CD14-positive monocyte (primary cell): ENCODE measurements at regions not wholly inside any gene's neighbourhood (a gene's known extent, or its start where the extent isn't known, plus 50 kb on each side); places are given as distances from the start of the nearest gene placed in this dataset.

Experiments used
- DNase-seq, 3 donors: peaks; one replicate each; pipeline ENCODE4 v3.0.0-alpha.2; 2011 to 2022
- H2AFZ ChIP-seq: 2 replicates; pipeline ENCODE4 v1.6.0; 2012; ENCODE audit warnings: mild to moderate bottlenecking, low read depth, low read length, inconsistent platforms; ENCODE audit not compliant: insufficient read depth, poor library complexity, severe bottlenecking
- H3K27ac ChIP-seq, 2 donors: 1 replicate in 1 of 2; 2 replicates in 1 of 2; pipeline ENCODE4 v1.5.1; 2012 to 2013; ENCODE audit warnings: low read length in 2 of 2, control low read depth in 1 of 2, inconsistent platforms in 1 of 2, low read depth in 1 of 2, mild to moderate bottlenecking in 1 of 2
- H3K27me3 ChIP-seq, 2 donors: one replicate each; pipeline versions ENCODE4 v1.6.0 to v1.6.1; 2011 to 2013; ENCODE audit warnings: low read length in 2 of 2; ENCODE audit not compliant: control insufficient read depth in 2 of 2, insufficient read depth in 2 of 2
- H3K36me3 ChIP-seq, 2 donors: replicated peaks in 1 of 2; 1 replicate in 1 of 2; 2 replicates in 1 of 2; pipeline versions ENCODE4 v1.5.1 to v1.6.1; 2012 to 2013; ENCODE audit warnings: low read length in 2 of 2, control low read depth in 1 of 2, inconsistent platforms in 1 of 2, mild to moderate bottlenecking in 1 of 2; ENCODE audit not compliant: insufficient read depth in 2 of 2, control insufficient read depth in 1 of 2
- H3K4me1 ChIP-seq, 2 donors: 1 replicate in 1 of 2; 2 replicates in 1 of 2; pipeline versions ENCODE4 v1.5.1 to v1.6.1; 2012 to 2013; ENCODE audit warnings: low read length in 2 of 2, control low read depth in 1 of 2, inconsistent platforms in 1 of 2, mild to moderate bottlenecking in 1 of 2, moderate library complexity in 1 of 2; ENCODE audit not compliant: insufficient read depth in 2 of 2, control insufficient read depth in 1 of 2
- H3K4me2 ChIP-seq: replicated peaks from 2 replicates; pipeline ENCODE3; 2012; ENCODE audit warnings: low read length, moderate library complexity, mild to moderate bottlenecking; ENCODE audit not compliant: poor library complexity, severe bottlenecking; ENCODE audit errors: extremely low read depth
- H3K4me3 ChIP-seq, 3 experiments: fragments of 200-600 bp in 1 of 3; sonication (generic) in 1 of 3; replicated peaks in 1 of 3; 1 replicate in 2 of 3; 2 replicates in 1 of 3; pipeline ENCODE4 v1.5.1; 2011 to 2013; ENCODE audit warnings: low read length in 3 of 3, mild to moderate bottlenecking in 3 of 3, control low read depth in 2 of 3, low read depth in 2 of 3, inconsistent platforms in 1 of 3, moderate library complexity in 1 of 3
- H3K79me2 ChIP-seq: 2 replicates; pipeline ENCODE4 v1.6.0; 2012; ENCODE audit warnings: mild to moderate bottlenecking, control low read depth, inconsistent platforms, low read length, moderate library complexity; ENCODE audit not compliant: insufficient read depth
- H3K9ac ChIP-seq: 2 replicates; pipeline ENCODE4 v1.6.0; 2017; ENCODE audit warnings: low read length, mild to moderate bottlenecking; ENCODE audit not compliant: insufficient read depth, poor library complexity, severe bottlenecking
- H3K9me3 ChIP-seq, 2 donors: replicated peaks in 1 of 2; 1 replicate in 1 of 2; 2 replicates in 1 of 2; pipeline versions ENCODE4 v1.5.1 to v1.6.1; 2012 to 2013; ENCODE audit warnings: low read length in 2 of 2, control low read depth in 1 of 2; ENCODE audit not compliant: control insufficient read depth in 1 of 2, insufficient read depth in 1 of 2
- H4K20me1 ChIP-seq: 2 replicates; pipeline ENCODE4 v1.6.0; 2012; ENCODE audit warnings: mild to moderate bottlenecking, low read length, control low read depth, moderate library complexity; ENCODE audit not compliant: insufficient read depth
- H3K27ac Mint-ChIP-seq, 7 donors: one replicate each; pipeline ENCODE4 v1.8.0; 2020; ENCODE audit warnings: mild to moderate bottlenecking in 7 of 7, mixed read lengths in 7 of 7, moderate library complexity in 6 of 7, inconsistent platforms in 2 of 7
- H3K27me3 Mint-ChIP-seq, 3 donors: one replicate each; pipeline ENCODE4 v1.8.0; 2021 to 2022; ENCODE audit warnings: low read depth in 3 of 3, mild to moderate bottlenecking in 3 of 3, mixed read lengths in 3 of 3, moderate library complexity in 3 of 3, inconsistent platforms in 1 of 3
- H3K36me3 Mint-ChIP-seq, 2 donors: one replicate each; pipeline ENCODE4 v1.8.0; 2020; ENCODE audit warnings: mixed read lengths in 2 of 2, inconsistent platforms in 1 of 2, mild to moderate bottlenecking in 1 of 2
- H3K4me1 Mint-ChIP-seq: one replicate; pipeline ENCODE4 v1.8.0; 2020; ENCODE audit warnings: mild to moderate bottlenecking, mixed read lengths
- H3K4me3 Mint-ChIP-seq, 2 donors: one replicate each; pipeline ENCODE4 v1.8.0; 2020; ENCODE audit warnings: mild to moderate bottlenecking in 2 of 2, mixed read lengths in 2 of 2, moderate library complexity in 1 of 2
- H3K9me3 Mint-ChIP-seq, 7 donors: one replicate each; pipeline ENCODE4 v1.8.0; 2020 to 2022; ENCODE audit warnings: mixed read lengths in 7 of 7, mild to moderate bottlenecking in 6 of 7, moderate library complexity in 6 of 7, inconsistent platforms in 2 of 7
- CTCF ChIP-seq: fragments of 200-600 bp; IDR thresholded peaks from one replicate; pipeline ENCODE4 v1.8.0; 2022; ENCODE audit warnings: antibody characterized with exemption, mild to moderate bottlenecking
- WGBS: methylation state at CpG from one replicate; pipeline ENCODE4 v1.1.5; 2013; ENCODE audit warnings: missing lambda C conversion rate; ENCODE audit not compliant: insufficient coverage; 5-methylcytosine and 5-hydroxymethylcytosine counted together
- intact Hi-C, 2 donors: fragments of 100-400 bp; cut with micrococcal nuclease; formaldehyde crosslinking; loops; one replicate each; pipeline versions ENCODE4 v1.15.0 to v1.15.1; 2023

DNA sequence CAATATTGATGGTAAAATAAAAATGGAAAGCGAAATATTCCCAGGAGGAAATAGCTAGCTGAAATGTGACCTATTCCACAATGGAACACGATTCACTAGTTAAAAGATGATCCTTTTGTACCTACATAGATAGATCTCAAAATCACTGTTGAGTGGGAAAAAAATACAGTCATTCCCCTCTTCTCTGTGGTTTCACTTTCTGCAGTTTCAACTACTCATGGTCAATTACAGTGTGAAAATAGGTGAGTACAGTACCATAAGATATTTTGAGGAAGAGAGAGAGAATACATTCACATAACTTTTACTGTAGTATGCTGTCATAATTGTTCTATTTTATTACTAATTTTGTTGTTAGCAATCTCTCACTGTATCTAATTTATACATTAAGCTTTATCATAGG, 56.0 kb upstream of the COL13A1 start:
- no peaks in the 10 kb centered on the region for H3K4me1 Mint-ChIP-seq

DNA sequence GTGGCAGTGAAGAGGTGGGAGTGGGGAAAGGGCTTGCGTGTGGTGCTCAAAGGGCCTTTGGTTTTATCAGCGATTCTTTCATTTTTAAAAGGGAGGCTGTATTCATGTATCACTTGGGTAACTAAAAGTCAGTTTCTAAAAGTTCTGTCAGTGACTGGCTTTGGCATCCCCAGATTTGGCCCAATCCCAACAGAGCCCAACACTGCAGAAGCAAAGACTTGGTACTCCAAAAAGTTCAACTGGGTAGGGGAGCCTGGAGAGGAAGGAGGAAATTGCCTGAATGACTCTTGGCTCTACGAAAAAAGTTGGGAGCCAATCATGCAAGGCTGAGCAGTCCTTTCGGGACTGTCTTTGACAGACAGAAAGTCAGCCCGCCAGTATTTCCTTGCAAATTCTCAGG, 54.5 kb upstream of the COL13A1 start:
- Mint-ChIP-seq H3K27ac (peak overlapping the region in 1 of 7 donors; percentile 27), H3K36me3 (no peaks in the 10 kb centered on the region), H3K9me3 (peaks cover 0 to 2% (median 0%) of the 10 kb centered on the region in 7 donors), H3K4me1 (no peaks in the 10 kb centered on the region), H3K27me3 (peaks cover 3 to 12% (median 9%) of the 10 kb centered on the region in 3 donors), H3K4me3 (no peak overlapping the region)
- Histone ChIP-seq H3K4me2 (no peak overlapping the region), H3K4me3 (no peak overlapping the region), H2AFZ (no peak overlapping the region), H3K9me3 (no peaks in the 10 kb centered on the region), H4K20me1 (no peaks in the 10 kb centered on the region), H3K27me3 (no peaks in the 10 kb centered on the region), H3K79me2 (no peaks in the 10 kb centered on the region), H3K36me3 (no peaks in the 10 kb centered on the region), H3K9ac (no peak overlapping the region), H3K27ac (no peak overlapping the region), H3K4me1 (no peaks in the 10 kb centered on the region)
- 91% methylated on average over 5 of the region's 5 CpGs for WGBS
- intact Hi-C loops = no loop called here
- no peak for DNase-seq
- no peak for TF ChIP-seq CTCF

More for the DNA sequence above, 56.0 kb upstream of the COL13A1 start:
- H3K4me1 ChIP-seq = no peaks in the 10 kb centered on the region
- DNase-seq = no peak
- no peaks in the 10 kb centered on the region for H3K9me3 ChIP-seq
- no peaks in the 10 kb centered on the region for H3K27me3 ChIP-seq
- H3K79me2 ChIP-seq = no peaks in the 10 kb centered on the region
- Mint-ChIP-seq H3K4me3 (no peak overlapping the region), H3K9me3 (peaks cover 0 to 2% (median 0%) of the 10 kb centered on the region in 7 donors), H3K27ac (no peak overlapping the region), H3K27me3 (peaks cover 5 to 11% (median 7%) of the 10 kb centered on the region in 3 donors), H3K36me3 (no peaks in the 10 kb centered on the region)
- no peak overlapping the region for H2AFZ ChIP-seq
- no peak overlapping the region for H3K27ac ChIP-seq
- intact Hi-C loops = no loop called here
- no peak overlapping the region for H3K4me3 ChIP-seq
- no peak overlapping the region for H3K4me2 ChIP-seq
- H3K9ac ChIP-seq = no peak overlapping the region
- no peak for TF ChIP-seq CTCF
- WGBS = no CpG with 5 or more reads among the region's 2 CpGs
- H3K36me3 ChIP-seq = no peaks in the 10 kb centered on the region
- no peaks in the 10 kb centered on the region for H4K20me1 ChIP-seq
